ENCODE measurements at regions not wholly inside any gene's neighbourhood (a gene's known extent, or its start where the extent isn't known, plus 50 kb on each side); places are given as distances from the start of the nearest gene placed in this dataset.

DNA sequence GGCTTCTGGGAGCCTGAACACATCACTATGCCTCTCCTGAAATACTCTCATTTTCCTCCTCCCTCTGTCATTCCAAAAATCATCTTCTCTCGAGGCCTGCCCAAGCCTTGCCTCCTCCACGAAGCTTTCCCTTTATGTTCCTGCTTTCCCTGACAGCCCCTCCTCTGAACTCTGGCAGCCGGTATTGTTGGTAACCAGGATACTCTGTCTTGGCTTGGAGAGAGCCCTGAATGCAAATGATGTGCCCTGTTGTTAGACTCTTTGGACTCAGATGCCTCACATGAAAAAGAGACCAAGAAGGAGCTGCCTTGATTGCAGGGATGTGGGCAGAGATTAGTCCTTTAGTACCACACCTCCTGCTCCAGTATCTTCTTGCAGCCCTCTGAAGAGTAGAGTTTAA lies 138.5 kb upstream of the DLX2 start:
- TF ChIP-seq, protein P1, sequence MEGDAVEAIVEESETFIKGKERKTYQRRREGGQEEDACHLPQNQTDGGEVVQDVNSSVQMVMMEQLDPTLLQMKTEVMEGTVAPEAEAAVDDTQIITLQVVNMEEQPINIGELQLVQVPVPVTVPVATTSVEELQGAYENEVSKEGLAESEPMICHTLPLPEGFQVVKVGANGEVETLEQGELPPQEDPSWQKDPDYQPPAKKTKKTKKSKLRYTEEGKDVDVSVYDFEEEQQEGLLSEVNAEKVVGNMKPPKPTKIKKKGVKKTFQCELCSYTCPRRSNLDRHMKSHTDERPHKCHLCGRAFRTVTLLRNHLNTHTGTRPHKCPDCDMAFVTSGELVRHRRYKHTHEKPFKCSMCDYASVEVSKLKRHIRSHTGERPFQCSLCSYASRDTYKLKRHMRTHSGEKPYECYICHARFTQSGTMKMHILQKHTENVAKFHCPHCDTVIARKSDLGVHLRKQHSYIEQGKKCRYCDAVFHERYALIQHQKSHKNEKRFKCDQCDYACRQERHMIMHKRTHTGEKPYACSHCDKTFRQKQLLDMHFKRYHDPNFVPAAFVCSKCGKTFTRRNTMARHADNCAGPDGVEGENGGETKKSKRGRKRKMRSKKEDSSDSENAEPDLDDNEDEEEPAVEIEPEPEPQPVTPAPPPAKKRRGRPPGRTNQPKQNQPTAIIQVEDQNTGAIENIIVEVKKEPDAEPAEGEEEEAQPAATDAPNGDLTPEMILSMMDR (conservative IDR thresholded peaks at IDR 0.05; ENCODE audit: low read length): no peak
- TF ChIP-seq EZH2phosphoT487 (IDR thresholded peaks at IDR 0.05; ENCODE audit: borderline replicate concordance, low read depth, low read length): no peak
